ENCODE measurements at regions not wholly inside any gene's neighbourhood (a gene's known extent, or its start where the extent isn't known, plus 50 kb on each side); places are given as distances from the start of the nearest gene placed in this dataset.
"Not testable (repeated sequence)": the region's sequence is repeated elsewhere in the genome, so short reads cannot be mapped to it uniquely, and the experiment has no call there.

DNA sequence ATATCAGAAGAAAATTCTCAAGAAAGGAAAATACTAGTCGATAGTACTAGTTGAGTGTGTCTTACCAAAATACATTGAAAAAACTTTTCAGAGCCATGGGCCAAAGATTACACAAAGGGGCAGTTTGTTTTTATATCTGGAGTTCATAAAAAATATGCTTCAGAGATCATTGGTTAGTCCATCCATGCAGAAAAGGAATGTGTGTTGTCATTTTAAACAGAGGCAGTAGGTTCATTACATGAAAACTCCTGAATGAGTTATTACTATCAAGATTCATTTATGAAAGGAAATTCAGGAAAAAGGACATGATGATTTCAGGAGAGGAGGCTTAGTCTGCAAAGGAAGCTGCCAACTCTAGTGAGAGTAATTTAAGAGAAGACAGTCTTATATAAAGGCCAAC, 354.8 kb downstream of the AEBP2 start:
- in situ Hi-C loops (cut with MboI; ENCODE audit: low sequenced_read_pairs), result no loop called here
- Histone ChIP-seq H3K4me1 (no peaks in the 10 kb centered on the region), H3K4me3 (no peak overlapping the region), H3K9me3 (no peaks in the 10 kb centered on the region), H3K27me3 (ENCODE audit: low read depth) (no peaks in the 10 kb centered on the region), H3K36me3 (replicated peaks) (no peaks in the 10 kb centered on the region)
- no peak for DNase-seq (ENCODE audit: low spot score in 2 of 2)

DNA sequence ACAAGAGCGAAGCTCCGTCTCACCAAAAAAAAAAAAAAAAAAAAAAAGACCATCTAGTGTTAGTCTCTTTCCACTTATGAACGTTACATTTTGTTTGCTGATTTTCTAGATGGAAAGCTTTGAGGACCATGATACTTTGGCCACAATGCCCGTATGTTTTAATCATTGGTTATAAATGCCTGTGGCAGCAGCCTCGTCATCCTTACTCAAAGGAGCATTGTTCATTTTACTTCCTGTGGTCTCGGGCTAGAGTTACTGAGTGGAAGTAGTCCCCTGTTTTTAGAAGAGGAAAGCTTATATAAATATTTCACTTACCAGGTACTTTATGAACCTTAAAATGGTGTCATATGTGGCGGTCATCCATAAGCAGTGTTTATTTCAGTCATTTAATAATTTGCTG, 359.9 kb downstream of the AEBP2 start:
- H3K4me3 ChIP-seq, result no peak overlapping the region
- no peak for DNase-seq (ENCODE audit: low spot score in 2 of 2)
- in situ Hi-C loops (cut with MboI; ENCODE audit: low sequenced_read_pairs), result no loop called here
- no peaks in the 10 kb centered on the region for H3K4me1 ChIP-seq
- peaks cover 19% of the 10 kb centered on the region for H3K27me3 ChIP-seq (ENCODE audit: low read depth)
- no peaks in the 10 kb centered on the region for H3K9me3 ChIP-seq
- no peaks in the 10 kb centered on the region for H3K36me3 ChIP-seq (replicated peaks)

DNA sequence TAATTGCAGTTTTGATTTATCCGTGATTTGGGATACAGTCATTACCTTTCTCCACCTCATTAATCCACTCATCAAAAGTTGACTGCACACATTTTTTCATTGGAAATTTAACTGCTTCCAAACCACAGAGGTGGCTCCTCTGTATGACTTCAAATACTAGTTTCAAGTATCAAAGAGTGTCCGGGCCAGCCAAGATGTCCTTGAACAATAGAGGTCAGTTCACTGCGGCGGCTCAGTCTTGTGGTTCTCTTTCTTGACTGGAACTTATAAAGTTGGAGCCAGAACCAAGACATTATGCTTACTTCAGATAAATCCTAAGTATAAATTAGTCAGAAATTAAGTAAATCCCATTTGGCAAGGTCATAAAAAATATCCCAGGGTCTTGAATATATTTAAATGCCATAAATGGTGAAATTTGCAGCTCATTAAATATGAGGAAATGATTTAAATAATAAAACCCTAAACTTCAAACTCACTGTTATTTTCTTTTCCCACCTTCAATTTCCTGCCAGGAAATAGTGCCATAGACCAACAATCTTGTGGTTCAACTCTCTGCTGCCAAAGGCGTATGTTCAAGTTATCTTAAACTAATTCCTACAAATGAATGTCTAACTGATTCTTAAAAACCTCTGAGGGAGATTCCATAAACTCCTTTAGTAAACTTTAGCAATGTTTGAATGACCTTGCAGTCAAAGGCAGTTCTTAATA, 360.8 kb downstream of the AEBP2 start:
- Histone ChIP-seq H3K9me3 (no peaks in the 10 kb centered on the region), H3K36me3 (replicated peaks) (no peaks in the 10 kb centered on the region), H3K4me3 (no peak overlapping the region), H3K27me3 (ENCODE audit: low read depth) (peaks cover 19% of the 10 kb centered on the region), H3K4me1 (no peaks in the 10 kb centered on the region)
- in situ Hi-C loops (cut with MboI; ENCODE audit: low sequenced_read_pairs), result no loop called here
- DNase-seq (ENCODE audit: low spot score in 2 of 2), result no peak

DNA sequence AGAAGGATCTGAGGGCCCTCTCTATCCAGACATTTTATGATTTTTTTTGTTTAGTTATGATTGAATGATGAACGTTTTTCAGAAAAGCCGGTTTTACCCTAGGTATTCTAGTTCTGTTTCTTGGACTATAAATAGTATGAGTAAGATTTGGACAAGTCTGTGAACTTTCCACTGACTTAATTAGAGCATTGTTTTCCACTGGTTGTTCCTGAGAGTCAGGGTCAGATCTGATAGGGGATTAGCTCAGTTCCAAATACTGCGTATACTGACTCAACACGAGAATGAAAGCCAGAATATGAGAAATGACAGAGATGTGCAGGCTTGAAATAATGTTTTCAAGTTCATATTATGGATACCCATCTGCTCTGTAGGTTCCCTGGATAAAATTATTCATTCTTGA, 361.6 kb downstream of the AEBP2 start:
- no peaks in the 10 kb centered on the region for H3K4me1 ChIP-seq
- peaks cover 19% of the 10 kb centered on the region for H3K27me3 ChIP-seq (ENCODE audit: low read depth)
- H3K4me3 ChIP-seq, result no peak overlapping the region
- no peaks in the 10 kb centered on the region for H3K36me3 ChIP-seq (replicated peaks)
- DNase-seq (ENCODE audit: low spot score in 2 of 2), result no peak
- in situ Hi-C loops (cut with MboI; ENCODE audit: low sequenced_read_pairs), result no loop called here
- no peaks in the 10 kb centered on the region for H3K9me3 ChIP-seq

DNA sequence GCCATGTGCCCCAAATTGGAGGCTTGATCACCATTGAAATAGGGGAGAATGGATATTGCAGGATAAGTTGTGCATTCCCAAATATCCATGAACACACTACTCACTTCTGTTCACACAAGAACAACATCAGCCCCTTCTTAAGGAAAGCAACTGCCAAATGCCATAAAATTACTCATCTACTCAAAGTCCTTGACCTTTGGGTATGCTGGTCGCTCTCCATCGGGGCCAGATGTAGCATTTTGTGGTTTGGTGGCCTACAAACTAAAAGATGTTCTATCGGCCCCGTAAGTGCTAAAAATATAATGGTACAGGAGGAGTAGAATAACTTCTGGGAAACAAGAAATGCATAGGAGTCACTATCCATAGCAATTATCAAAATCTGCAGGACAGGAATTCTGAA, 362.6 kb downstream of the AEBP2 start:
- H3K36me3 ChIP-seq (replicated peaks), result no peaks in the 10 kb centered on the region
- DNase-seq (ENCODE audit: low spot score in 2 of 2), result no peak
- H3K4me1 ChIP-seq, result no peaks in the 10 kb centered on the region
- in situ Hi-C loops (cut with MboI; ENCODE audit: low sequenced_read_pairs), result no loop called here
- peaks cover 19% of the 10 kb centered on the region for H3K27me3 ChIP-seq (ENCODE audit: low read depth)
- H3K9me3 ChIP-seq, result no peaks in the 10 kb centered on the region
- no peak overlapping the region for H3K4me3 ChIP-seq

DNA sequence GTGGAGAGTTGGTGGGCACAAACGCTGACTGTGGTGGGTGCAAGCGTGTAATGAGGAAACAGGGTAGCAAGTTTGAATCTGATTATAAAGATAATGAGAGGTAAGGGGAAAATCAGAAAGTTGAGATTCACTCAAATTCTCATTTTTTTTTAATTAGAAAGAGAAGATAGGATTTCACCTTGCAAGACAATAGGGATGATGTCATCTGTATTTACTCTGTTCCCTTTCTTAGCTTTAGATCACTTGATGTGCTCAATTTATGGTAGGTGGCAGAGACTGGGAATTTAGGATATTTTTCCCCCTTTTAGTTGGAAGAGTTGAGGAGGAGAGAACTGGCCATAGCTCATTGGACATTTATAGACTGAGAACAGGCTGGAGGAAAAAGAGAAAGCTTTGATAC, 363.6 kb downstream of the AEBP2 start:
- Histone ChIP-seq H3K4me3 (no peak overlapping the region), H3K9me3 (no peaks in the 10 kb centered on the region), H3K4me1 (no peaks in the 10 kb centered on the region), H3K36me3 (replicated peaks) (no peaks in the 10 kb centered on the region), H3K27me3 (ENCODE audit: low read depth) (peaks cover 19% of the 10 kb centered on the region)
- in situ Hi-C loops (cut with MboI; ENCODE audit: low sequenced_read_pairs), result no loop called here
- no peak for DNase-seq (ENCODE audit: low spot score in 2 of 2)

DNA sequence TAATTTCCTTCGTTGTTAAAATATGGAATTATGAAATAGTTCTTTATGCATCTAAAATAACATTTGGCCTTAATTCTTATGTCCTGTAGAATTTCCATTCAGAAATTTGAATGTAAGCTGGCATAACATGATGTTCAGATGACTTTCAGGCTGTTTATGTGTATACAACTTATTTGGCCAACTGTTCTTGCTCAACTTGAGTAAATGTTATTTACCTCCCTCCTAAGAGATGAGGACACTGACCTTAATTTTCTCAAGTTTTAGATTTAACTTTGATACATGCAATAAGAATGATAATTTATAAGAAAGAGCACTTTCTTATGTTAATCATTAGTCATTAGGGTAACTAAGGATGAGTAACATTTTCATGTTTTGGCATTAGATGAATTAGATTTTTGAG, 365.4 kb downstream of the AEBP2 start:
- in situ Hi-C loops (cut with MboI; ENCODE audit: low sequenced_read_pairs), result no loop called here
- H3K4me1 ChIP-seq, result no peaks in the 10 kb centered on the region
- H3K27me3 ChIP-seq (ENCODE audit: low read depth), result peaks cover 21% of the 10 kb centered on the region
- no peak overlapping the region for H3K4me3 ChIP-seq
- no peaks in the 10 kb centered on the region for H3K36me3 ChIP-seq (replicated peaks)
- no peak for DNase-seq (ENCODE audit: low spot score in 2 of 2)
- H3K9me3 ChIP-seq, result no peaks in the 10 kb centered on the region

DNA sequence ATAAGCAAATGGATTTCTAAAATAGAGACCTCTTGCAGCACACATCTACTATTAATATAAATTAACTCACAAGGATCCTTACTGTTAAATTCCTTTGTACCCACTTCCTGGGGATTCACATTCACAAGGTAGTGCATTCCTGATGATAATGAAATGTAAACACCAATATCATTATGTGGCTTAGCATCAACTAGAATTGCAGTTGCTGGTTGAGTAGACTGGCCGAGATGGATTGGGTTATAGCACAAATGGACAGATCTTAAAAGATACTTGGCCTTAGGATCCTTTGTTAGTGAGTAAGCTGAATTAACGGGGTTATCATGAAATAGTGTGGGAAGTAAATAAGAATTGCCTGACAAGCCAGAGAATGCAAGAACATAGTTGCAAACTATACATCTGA, 369.1 kb downstream of the AEBP2 start:
- Histone ChIP-seq H3K4me1 (no peaks in the 10 kb centered on the region), H3K9me3 (no peaks in the 10 kb centered on the region), H3K36me3 (replicated peaks) (no peaks in the 10 kb centered on the region), H3K4me3 (no peak overlapping the region), H3K27me3 (ENCODE audit: low read depth) (peaks cover 2% of the 10 kb centered on the region; the same call in 1 of the 2 replicates)
- in situ Hi-C loops (cut with MboI; ENCODE audit: low sequenced_read_pairs), result no loop called here
- no peak for DNase-seq (ENCODE audit: low spot score in 2 of 2)

DNA sequence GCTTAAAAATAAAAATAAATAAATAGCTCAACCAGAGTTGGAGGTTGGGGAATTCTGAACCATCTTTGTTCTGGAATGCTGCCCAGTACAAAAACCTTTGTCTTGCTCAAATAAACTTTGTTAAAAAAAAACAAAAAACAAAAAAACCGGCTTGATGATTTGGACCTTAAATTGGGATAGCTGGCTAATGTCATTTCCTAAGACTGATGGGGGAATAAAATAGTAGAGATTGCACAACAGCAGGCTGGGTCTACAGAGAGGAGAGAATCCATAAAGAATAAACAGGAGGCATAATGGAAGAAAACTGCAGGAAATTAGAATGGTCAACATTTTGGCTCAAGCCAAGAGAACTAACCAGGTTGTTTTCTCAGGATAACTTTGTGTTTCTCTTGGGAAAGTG, 370.9 kb downstream of the AEBP2 start:
- Histone ChIP-seq H3K27me3 (ENCODE audit: low read depth) (peaks cover 2% of the 10 kb centered on the region; the same call in 1 of the 2 replicates), H3K9me3 (no peaks in the 10 kb centered on the region; the same call in 1 of the 2 replicates), H3K4me1 (no peaks in the 10 kb centered on the region), H3K4me3 (no peak overlapping the region), H3K36me3 (replicated peaks) (no peaks in the 10 kb centered on the region)
- in situ Hi-C loops (cut with MboI; ENCODE audit: low sequenced_read_pairs), result no loop called here
- no peak for DNase-seq (ENCODE audit: low spot score in 2 of 2)

DNA sequence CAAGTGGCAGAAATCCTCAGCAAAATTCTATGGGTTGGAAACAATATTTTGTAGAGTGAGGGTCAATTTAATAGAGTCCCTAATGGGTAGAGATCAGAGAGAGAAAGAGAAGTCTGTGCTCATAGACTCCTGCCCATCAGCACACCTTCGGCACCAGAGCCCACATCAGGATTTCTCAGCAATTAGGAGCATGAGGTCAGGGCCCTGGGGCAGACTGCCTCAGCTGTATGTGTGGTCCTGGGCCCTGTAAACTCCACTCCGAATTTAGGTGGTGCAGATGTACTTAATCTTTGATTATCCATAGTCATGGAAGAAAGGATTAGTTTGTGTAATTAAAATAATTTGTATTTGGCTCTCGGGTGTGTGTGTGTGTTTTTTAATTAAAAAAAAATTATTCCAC, 372.6 kb downstream of the AEBP2 start:
- no peak overlapping the region for H3K4me3 ChIP-seq
- no peaks in the 10 kb centered on the region for H3K4me1 ChIP-seq
- no peak for DNase-seq (ENCODE audit: low spot score in 2 of 2)
- in situ Hi-C loops (cut with MboI; ENCODE audit: low sequenced_read_pairs), result no loop called here
- H3K9me3 ChIP-seq, result no peaks in the 10 kb centered on the region; the same call in 1 of the 2 replicates
- H3K27me3 ChIP-seq (ENCODE audit: low read depth), result peaks cover 2% of the 10 kb centered on the region; the same call in 1 of the 2 replicates
- no peaks in the 10 kb centered on the region for H3K36me3 ChIP-seq (replicated peaks)

DNA sequence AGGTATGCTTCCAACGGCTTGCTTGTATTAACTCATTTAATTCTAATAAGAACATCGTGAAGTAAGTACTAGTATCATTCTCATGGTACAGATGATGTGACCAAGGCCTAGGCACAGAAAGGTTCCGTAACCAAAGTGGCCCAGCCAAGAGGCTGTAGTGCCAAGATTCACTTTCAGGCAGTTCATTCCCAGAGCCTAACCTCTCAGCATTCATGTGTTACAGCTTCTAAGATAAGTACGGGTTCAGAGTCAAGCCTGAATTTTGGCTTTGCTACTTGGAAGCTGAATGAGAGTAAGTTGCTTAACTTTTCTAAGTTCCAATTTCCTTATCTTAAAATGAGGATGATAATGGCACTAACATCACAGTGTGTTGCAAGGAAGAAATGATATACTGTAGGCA, 379.9 kb downstream of the AEBP2 start:
- in situ Hi-C loops (cut with MboI; ENCODE audit: low sequenced_read_pairs), result no loop called here
- Histone ChIP-seq H3K27me3 (ENCODE audit: low read depth) (no peaks in the 10 kb centered on the region), H3K36me3 (replicated peaks) (no peaks in the 10 kb centered on the region), H3K4me1 (no peaks in the 10 kb centered on the region), H3K4me3 (no peak overlapping the region), H3K9me3 (no peaks in the 10 kb centered on the region; the same call in 1 of the 2 replicates)
- DNase-seq (ENCODE audit: low spot score in 2 of 2), result no peak

DNA sequence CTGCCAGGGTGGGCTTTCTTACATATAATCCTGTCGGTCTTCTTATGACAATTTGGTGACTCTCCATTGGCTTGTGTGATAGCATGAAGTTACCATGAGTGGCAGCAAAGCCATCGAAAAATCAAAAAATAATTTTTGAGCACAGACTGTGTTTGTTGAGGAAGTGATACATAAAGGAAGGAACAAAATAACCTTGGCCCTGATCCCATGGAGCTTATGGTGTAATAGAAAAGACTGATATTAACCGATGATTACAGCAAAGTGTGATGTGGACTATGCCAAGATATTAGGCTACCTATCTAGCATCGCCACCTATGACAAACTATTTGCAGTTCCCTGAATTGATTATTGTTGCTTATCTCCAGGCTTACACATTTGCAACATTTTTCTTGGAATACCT, 383.2 kb downstream of the AEBP2 start:
- H3K4me3 ChIP-seq, result no peak overlapping the region
- no peaks in the 10 kb centered on the region for H3K4me1 ChIP-seq
- no peaks in the 10 kb centered on the region for H3K9me3 ChIP-seq
- DNase-seq (ENCODE audit: low spot score in 2 of 2), result no peak
- in situ Hi-C loops (cut with MboI; ENCODE audit: low sequenced_read_pairs), result no loop called here
- no peaks in the 10 kb centered on the region for H3K27me3 ChIP-seq (ENCODE audit: low read depth)
- H3K36me3 ChIP-seq (replicated peaks), result no peaks in the 10 kb centered on the region

DNA sequence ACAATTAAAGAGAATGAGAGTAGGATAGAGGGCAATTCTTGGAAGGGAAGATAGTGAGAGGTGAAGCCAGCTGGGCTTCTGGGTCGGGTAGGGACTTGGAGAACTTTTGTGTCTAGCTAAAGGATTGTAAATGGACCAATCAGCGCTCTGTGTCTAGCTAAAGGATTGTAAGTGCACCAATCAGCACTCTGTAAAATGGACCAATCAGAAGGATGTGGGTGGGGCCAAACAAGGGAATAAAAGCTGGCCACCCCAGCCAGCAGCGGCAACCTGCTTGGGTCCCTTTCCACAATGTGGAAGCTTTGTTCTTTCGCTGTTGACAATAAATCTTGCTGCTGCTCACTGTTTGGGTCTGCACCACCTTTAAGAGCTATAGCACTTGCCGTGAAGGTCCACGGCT, 384.0 kb downstream of the AEBP2 start:
- H3K4me1 ChIP-seq; H3K9me3 ChIP-seq; in situ Hi-C loops (cut with MboI; ENCODE audit: low sequenced_read_pairs); DNase-seq (ENCODE audit: low spot score in 2 of 2); H3K27me3 ChIP-seq (ENCODE audit: low read depth); H3K36me3 ChIP-seq (replicated peaks); H3K4me3 ChIP-seq: not testable (repeated sequence)

DNA sequence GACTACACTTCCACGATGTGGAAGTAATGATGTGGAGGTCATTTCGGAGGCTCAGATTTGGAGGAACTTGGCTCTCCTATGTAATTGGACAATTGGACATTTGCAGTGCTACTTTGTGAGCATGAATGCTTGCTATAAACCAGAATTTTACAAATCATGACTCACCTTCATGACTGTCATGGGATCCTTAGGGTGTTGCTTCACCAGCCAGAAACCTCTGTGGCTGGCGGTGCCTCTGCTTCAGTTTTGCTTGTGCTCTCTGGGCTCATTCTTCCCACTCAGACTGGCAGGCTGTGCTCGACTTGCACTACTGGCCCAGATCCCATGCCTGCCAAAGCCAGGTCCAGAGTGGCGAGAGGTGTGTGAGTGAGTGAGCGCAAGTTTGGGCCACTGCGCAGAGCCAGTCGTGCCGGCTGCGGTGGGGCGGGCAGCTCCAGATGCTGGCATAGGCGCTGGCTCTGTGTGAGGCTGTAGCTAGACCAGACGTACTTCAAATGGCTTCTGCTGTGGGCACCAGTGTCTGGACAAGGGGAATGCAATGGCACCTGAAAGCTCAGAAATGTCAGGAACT, 387.8 kb downstream of the AEBP2 start:
- no peaks in the 10 kb centered on the region for H3K36me3 ChIP-seq (replicated peaks)
- no peak overlapping the region for H3K4me3 ChIP-seq
- H3K27me3 ChIP-seq (ENCODE audit: low read depth), result no peaks in the 10 kb centered on the region
- no peaks in the 10 kb centered on the region for H3K9me3 ChIP-seq
- in situ Hi-C loops (cut with MboI; ENCODE audit: low sequenced_read_pairs), result no loop called here
- DNase-seq (ENCODE audit: low spot score in 2 of 2), result no peak
- no peaks in the 10 kb centered on the region for H3K4me1 ChIP-seq

Data from HAP-1 (cell line).